ENCODE measurements at regions not wholly inside any gene's neighbourhood (a gene's known extent, or its start where the extent isn't known, plus 50 kb on each side); places are given as distances from the start of the nearest gene placed in this dataset.

DNA sequence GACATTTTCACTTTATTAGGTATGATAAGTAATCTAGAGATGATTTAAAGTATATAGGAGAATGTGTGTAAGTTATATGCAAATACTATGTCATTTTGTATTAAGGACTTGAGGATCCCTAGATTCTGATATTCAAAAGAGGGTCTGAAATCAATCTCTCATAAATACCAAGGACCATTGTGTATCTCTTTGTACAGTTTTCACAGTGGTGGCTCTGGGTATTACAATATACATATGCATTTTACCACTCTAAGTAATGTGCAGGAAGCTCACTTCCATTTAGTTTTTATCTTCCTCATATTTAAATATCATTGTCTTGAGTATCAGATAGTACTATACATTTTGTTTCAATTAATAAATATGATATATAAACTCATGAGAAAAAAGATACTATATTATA is 862.6 kb upstream of the PCDH20 start:
- TF ChIP-seq CTCF (IDR thresholded peaks at IDR 0.05): no peak
- no peak for TF ChIP-seq POLR2A (IDR thresholded peaks at IDR 0.05)
- no peak for TF ChIP-seq EP300 (IDR thresholded peaks at IDR 0.05)

Measured in suprapubic skin (tissue), 3 donors.